Left ventricle myocardium inferior (tissue), 1 donor: ENCODE measurements at regions not wholly inside any gene's neighbourhood (a gene's known extent, or its start where the extent isn't known, plus 50 kb on each side); places are given as distances from the start of the nearest gene placed in this dataset.

ENCODE experiments used
- DNase-seq: peaks from one replicate; pipeline ENCODE4 v3.0.0-alpha.2; 2020
- H3K27ac ChIP-seq: fragments of 200-600 bp; replicated peaks from 2 replicates; pipeline ENCODE4 v1.8.0; 2021
- H3K27me3 ChIP-seq: fragments of 200-600 bp; 2 replicates; pipeline ENCODE4 v1.8.0; 2021; ENCODE audit warnings: low read depth
- H3K36me3 ChIP-seq: fragments of 200-600 bp; 2 replicates; pipeline ENCODE4 v1.8.0; 2021
- H3K4me1 ChIP-seq: fragments of 200-600 bp; 2 replicates; pipeline ENCODE4 v1.8.0; 2021
- H3K4me3 ChIP-seq: fragments of 200-600 bp; 2 replicates; pipeline ENCODE4 v1.8.0; 2021; ENCODE audit warnings: mild to moderate bottlenecking, moderate library complexity
- H3K9me3 ChIP-seq: fragments of 200-600 bp; replicated peaks from 2 replicates; pipeline ENCODE4 v1.8.0; 2021
- intact Hi-C: fragments of 100-400 bp; cut with micrococcal nuclease; formaldehyde crosslinking; loops from one replicate; pipeline ENCODE4 v1.11.0; 2022
- TF ChIP-seq, protein P1 (sequence below): fragments of 200-600 bp; IDR thresholded peaks from 2 replicates; pipeline ENCODE4 v1.8.0; 2021; ENCODE audit warnings: antibody characterized with exemption, mild to moderate bottlenecking, borderline replicate concordance
- donor health status: DM: no; HTN: yes; CAD: no; lungs with severe emphysema.

DNA sequence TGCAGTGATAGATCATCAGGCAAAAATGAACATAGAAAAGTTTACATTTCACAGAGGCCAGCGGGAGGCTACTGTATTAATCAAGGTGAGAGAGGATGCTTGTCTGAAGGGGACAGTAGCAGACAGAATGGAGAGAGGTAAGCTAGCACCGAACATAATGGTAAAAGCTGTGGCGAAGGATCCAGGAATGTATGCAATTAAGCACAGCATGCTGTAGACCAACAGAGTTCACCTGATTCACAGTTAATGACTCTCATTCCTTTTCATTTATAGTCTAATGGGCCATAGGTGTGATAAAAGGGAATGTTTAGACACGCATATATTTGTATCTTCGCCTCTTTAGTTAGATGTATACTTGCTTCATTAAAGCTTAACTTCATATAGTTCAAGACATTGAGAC, 150.9 kb upstream of the MBL2 start:
- Histone ChIP-seq H3K27ac (no peak overlapping the region), H3K4me3 (no peak overlapping the region), H3K9me3 (no peaks in the 10 kb centered on the region), H3K36me3 (no peaks in the 10 kb centered on the region), H3K4me1 (no peaks in the 10 kb centered on the region), H3K27me3 (no peaks in the 10 kb centered on the region)
- DNase-seq = no peak
- TF ChIP-seq, protein P1, sequence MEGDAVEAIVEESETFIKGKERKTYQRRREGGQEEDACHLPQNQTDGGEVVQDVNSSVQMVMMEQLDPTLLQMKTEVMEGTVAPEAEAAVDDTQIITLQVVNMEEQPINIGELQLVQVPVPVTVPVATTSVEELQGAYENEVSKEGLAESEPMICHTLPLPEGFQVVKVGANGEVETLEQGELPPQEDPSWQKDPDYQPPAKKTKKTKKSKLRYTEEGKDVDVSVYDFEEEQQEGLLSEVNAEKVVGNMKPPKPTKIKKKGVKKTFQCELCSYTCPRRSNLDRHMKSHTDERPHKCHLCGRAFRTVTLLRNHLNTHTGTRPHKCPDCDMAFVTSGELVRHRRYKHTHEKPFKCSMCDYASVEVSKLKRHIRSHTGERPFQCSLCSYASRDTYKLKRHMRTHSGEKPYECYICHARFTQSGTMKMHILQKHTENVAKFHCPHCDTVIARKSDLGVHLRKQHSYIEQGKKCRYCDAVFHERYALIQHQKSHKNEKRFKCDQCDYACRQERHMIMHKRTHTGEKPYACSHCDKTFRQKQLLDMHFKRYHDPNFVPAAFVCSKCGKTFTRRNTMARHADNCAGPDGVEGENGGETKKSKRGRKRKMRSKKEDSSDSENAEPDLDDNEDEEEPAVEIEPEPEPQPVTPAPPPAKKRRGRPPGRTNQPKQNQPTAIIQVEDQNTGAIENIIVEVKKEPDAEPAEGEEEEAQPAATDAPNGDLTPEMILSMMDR = no peak
- intact Hi-C loops = no loop called here

DNA sequence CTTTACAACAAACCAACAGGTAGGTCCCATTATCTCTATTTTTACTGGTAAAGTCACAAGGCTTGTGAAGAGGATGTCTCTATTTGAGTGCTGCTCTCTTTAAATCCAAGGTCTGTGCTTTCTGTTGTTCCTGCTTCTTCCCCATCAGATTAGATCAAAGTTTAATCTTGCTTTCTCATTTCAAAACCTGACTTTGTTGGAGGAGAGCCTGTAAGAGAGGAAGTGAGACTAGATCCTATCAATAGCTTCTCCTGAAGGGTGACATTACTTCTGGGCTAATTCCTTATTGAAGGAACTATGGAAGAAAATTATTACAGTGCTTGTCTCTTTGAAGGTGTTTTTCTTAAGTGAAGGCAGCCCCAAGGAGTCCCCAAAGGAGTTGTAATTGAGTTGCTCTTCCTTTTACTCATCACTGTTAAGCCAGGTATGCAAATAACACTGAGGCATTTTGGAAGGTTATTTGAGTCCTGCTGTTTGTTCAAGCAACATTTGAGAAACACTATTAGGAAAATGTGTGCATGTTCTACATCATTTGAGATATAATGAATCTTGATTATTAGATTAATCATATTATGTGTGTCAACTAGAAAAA, 146.2 kb upstream of the MBL2 start:
- no peaks in the 10 kb centered on the region for H3K27me3 ChIP-seq
- H3K36me3 ChIP-seq = no peaks in the 10 kb centered on the region
- H3K4me3 ChIP-seq = no peak overlapping the region
- no peak overlapping the region for H3K27ac ChIP-seq
- H3K9me3 ChIP-seq = no peaks in the 10 kb centered on the region
- intact Hi-C loops = no loop called here
- H3K4me1 ChIP-seq = no peaks in the 10 kb centered on the region
- TF ChIP-seq, protein P1 = no peak
- no peak for DNase-seq

DNA sequence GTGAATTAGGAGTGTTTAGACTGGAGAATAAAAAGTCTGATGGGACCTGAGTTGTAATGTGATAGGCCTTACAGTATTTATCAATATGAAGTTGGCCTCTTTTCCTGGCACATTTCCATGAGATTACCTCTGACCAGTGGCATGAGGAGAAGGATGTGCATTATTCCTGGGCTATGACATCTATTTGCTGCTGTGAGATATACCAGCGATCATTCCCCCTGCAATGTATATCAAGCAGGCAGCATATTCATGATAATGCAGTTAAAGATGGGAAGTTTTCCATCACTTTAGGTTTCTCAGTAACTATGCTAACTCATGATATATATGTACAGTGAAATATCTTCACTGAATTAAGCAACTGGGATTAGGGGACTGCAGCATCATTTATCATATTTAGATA, 142.8 kb upstream of the MBL2 start:
- Histone ChIP-seq H3K4me3 (no peak overlapping the region), H3K27me3 (no peaks in the 10 kb centered on the region), H3K9me3 (no peaks in the 10 kb centered on the region), H3K36me3 (no peaks in the 10 kb centered on the region), H3K4me1 (no peaks in the 10 kb centered on the region), H3K27ac (no peak overlapping the region)
- TF ChIP-seq, protein P1 = no peak
- no peak for DNase-seq
- intact Hi-C loops = no loop called here

DNA sequence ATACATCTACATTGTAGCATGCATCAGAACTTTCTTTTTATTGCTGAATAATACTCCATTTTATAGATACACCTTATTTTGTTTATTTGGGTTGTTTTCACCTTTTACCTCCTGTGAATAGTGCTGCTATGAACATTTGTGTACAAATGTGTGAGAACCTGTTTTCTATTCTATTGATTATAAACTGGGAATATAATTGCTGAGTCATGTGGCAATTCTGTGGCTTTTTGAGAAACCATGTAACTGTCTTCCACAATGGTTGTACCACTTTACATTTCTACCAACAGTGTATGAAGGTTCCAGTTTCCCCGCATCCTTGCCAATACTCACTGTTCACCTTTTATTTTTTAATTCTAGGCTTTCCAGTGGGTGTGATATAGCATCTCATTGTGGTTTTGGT, 138.6 kb upstream of the MBL2 start:
- H3K36me3 ChIP-seq = no peaks in the 10 kb centered on the region
- H3K4me1 ChIP-seq = no peaks in the 10 kb centered on the region
- intact Hi-C loops = no loop called here
- no peaks in the 10 kb centered on the region for H3K27me3 ChIP-seq
- H3K9me3 ChIP-seq = no peaks in the 10 kb centered on the region
- TF ChIP-seq, protein P1 = no peak
- no peak overlapping the region for H3K27ac ChIP-seq
- H3K4me3 ChIP-seq = no peak overlapping the region
- no peak for DNase-seq

DNA sequence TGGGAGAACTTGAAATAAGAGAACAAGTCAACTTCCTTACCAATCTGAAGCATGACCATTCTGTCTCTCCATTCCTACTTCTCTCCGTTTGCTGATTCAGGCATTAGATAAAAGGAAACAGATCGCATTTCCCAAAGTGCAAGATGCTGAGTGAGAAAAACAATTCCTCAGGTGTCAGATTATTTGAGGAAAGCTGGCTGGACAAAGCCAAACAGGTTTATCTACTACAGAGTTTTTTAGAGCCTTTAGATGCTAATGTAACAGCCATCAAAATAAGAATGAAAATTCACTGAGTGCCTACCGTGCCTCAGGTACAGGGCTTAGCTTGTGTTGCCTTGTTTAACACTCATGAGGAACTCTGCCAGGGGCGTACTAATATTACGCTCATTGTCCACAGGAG, 135.9 kb upstream of the MBL2 start:
- Histone ChIP-seq H3K9me3 (no peaks in the 10 kb centered on the region), H3K27ac (no peak overlapping the region), H3K4me3 (no peak overlapping the region), H3K36me3 (no peaks in the 10 kb centered on the region), H3K4me1 (no peaks in the 10 kb centered on the region), H3K27me3 (no peaks in the 10 kb centered on the region)
- TF ChIP-seq, protein P1 = no peak
- intact Hi-C loops = no loop called here
- no peak for DNase-seq
